Activated T-cell treated with anti-CD3 and anti-CD28 coated beads, Interleukin-2, amount 50 U/mL, for 48 hours (primary cell): ENCODE measurements at regions not wholly inside any gene's neighbourhood (a gene's known extent, or its start where the extent isn't known, plus 50 kb on each side); places are given as distances from the start of the nearest gene placed in this dataset.

Experiments
- DNase-seq, 2 experiments: peaks; one replicate each; pipeline ENCODE4 v3.0.0-alpha.2; 2020

DNA sequence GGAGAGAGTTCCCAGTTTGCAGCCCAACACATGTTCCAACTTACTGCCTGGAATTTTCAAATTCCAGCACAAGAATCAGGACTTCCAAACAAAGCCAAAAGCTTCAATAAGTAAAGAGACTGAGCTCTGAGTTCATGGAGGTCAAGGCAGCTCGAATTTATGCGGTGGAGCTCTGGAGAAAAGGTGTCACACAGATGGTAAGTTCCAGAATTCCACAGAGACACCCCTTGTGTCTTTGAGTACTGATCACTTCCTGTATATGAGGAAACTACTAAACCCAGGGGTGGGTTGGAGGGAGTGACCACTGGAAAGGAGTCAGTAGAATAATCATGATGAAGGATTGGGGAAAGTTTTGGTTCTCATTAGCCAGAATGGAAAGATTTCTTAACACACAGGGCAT lies 118.5 kb upstream of the GUCY1A1 start:
- DNase-seq: no peak

DNA sequence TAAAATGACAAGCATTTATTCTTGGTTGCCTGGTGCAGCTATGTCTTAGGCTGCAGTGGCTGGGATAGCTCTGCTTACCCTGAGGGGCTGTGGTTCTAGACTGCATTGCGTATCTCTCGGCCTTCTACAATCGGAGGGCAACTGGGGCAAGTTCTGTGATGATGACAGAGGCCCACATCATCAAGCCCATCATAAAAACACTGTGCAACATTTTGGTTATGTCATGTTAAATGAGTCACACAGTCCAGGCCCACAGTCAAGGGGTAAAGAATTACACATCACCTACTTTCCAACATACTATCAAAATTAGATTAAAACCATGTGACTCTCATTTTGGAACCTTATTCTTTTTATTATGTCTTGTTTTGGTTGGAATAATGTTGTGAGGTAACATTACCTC lies 120.2 kb upstream of the GUCY1A1 start:
- no peak for DNase-seq

DNA sequence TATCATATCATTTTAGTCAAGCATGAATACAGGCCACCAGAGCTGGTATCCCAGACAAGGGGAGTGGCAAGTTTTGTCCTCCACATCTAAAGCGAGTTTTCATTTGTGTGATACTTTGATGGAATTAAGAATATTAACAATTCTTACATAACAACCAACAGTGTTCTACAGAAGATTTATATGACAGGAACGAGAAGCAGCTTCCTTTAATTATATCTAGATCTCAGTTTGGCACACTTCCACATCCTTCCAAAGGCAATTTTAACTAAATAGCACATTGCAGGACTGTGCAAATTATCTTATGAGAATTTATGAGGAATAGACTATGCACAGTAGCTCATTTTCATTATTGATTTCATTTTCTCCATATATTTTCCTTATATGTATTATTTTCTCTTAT lies 121.2 kb upstream of the GUCY1A1 start:
- DNase-seq: no peak

DNA sequence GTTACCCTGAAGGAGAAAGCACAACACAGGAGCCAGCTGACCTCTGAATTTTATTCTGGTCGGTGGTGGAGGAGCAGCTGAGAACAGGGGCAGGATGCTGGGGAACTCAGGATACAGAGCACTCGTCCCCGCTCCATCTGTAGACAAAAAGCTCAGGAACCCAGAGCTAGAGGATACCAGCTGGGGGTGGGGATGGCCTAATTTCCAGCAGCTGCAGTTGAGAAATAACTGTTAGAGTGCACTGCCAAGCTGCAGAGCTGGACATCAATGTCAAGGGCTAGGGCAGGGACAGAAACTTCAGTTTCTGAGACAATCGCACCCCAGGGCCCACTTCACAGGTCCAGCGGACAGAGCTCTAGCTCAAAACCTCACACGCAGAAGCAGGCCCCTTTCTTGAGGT lies 122.1 kb upstream of the GUCY1A1 start:
- no peak for DNase-seq

- no peak for DNase-seq
Observed at GRCh38 chr4:155543126-155543765, 123.4 kb upstream of the GUCY1A1 start.

GRCh38 chr4:155542415-155542814 lies 124.2 kb upstream of the GUCY1A1 start:
- DNase-seq: no peak

DNA sequence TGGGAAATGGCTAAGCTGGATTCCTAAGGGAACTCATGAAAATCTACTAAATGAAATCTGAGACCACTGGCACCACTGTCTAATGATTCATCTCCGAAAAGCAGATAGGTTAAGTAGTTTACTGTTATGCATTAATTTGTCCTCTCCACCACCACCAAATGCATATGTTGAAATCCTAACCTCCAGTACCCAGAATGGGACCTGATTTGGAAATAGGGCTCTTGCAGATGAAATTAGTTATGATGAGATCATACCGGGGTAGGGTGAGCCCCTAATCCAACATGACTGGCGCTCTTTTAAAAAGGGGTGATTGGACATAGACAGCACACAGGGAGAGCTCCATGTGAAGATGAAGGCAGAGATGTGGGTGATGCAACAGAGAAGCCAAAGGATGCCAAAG lies 124.9 kb upstream of the GUCY1A1 start:
- DNase-seq: no peak

GRCh38 chr4:155540698-155541097 lies 126.0 kb upstream of the GUCY1A1 start:
- DNase-seq: no peak

GRCh38 chr4:155539746-155540145 lies 126.9 kb upstream of the GUCY1A1 start:
- DNase-seq: no peak

GRCh38 chr4:155535802-155536454 lies 130.7 kb upstream of the GUCY1A1 start:
- DNase-seq: no peak

GRCh38 chr4:155532373-155533085 lies 134.1 kb upstream of the GUCY1A1 start:
- no peak for DNase-seq

GRCh38 chr4:155530857-155531256 lies 135.8 kb upstream of the GUCY1A1 start:
- DNase-seq: no peak

DNA sequence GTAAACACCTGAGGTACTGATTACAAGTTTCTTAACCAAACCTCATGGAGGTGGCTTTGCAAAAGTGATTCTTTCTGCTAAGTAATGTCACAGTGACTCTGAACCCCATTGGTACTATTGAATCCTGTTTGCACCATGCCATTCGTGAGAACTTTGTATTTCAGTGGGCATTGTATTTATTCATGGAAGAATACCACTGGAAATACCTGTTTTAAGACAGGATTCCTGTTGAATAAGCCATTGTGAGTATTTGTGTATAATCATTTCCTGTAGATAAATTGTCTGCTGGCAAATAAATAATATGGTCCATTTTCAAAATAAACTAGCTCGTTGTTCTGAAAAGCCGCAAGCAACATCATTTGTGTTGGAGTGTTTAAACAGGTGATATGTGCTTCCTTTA lies 136.4 kb upstream of the GUCY1A1 start:
- DNase-seq: no peak

GRCh38 chr4:155529716-155530115 lies 136.9 kb upstream of the GUCY1A1 start:
- DNase-seq: no peak

- no peak for DNase-seq
Observed at GRCh38 chr4:155529272-155529671, 137.4 kb upstream of the GUCY1A1 start.

GRCh38 chr4:155526452-155527169 lies 140.0 kb upstream of the GUCY1A1 start:
- DNase-seq: no peak

DNA sequence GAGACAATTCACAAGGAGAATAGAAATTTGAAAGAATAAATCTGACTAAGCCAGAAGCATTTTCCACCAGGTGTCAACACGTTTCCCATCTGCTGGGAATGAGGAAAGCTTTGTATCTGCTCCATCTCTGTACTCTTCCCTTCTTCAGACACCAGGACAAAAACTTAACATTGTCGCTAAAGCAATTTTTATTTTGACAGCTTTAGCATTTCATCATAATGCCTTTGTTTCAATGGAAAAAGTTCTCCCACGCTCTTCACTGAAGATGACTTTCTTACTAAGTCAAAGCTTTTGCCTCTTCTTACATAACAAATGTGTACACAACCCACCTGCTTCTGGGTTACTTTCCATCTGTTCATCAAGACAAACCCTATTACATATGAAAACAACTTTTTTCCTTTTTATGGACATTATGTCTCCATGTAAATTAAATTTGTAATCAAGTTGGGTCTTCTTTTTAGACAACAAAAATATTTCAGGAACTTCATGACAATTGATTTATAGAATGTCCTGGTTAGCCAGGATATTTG lies 141.7 kb upstream of the GUCY1A1 start:
- DNase-seq: no peak

GRCh38 chr4:155523358-155523757 lies 143.3 kb upstream of the GUCY1A1 start:
- DNase-seq: no peak

DNA sequence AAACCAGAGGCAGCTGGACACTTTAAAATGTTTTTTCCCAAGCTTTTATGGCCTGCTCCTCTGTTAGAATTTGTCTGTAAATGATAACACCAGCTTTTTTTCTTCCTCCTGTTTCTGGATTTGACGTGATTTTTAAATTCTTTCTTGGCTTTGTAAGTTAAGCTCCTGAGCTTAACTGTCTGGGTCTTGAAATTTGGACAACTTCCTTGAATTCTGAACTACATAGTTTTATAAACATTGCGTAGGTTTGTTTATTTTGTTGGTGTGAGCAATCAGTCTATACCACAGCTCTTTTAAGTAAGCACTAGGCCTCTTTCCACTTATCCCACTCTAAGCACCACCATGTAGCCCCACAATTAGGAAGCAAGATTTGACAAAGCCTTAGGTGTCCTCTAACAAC lies 144.4 kb upstream of the GUCY1A1 start:
- DNase-seq: no peak

DNA sequence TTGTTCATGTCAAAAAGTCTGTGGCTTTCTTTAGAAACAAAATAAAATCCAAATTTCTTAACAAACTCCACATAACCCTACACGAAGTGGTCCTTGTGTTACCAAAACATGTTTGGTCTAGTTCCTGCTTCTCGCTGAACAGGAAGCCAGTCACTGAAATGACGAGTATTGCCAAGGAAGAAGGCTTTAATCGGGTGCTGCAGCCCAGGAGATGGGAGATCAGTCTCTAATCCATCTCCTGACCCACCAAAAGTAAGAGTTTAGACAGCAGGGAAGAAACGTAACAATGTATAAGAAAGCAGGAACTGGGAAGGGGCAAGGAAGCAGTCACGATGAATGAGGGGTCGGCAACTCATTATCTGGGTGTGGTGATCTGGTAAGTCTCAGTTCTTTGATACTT lies 144.6 kb upstream of the MAP9 start:
- DNase-seq: no peak

GRCh38 chr4:155515444-155516075 lies 138.8 kb upstream of the MAP9 start:
- no peak for DNase-seq

- DNase-seq: no peak
Observed at GRCh38 chr4:155514628-155515027, 137.9 kb upstream of the MAP9 start.

- no peak for DNase-seq
Observed at GRCh38 chr4:155512817-155513216, 136.1 kb upstream of the MAP9 start.
